CD14-positive monocyte (primary cell): ENCODE measurements at regions not wholly inside any gene's neighbourhood (a gene's known extent, or its start where the extent isn't known, plus 50 kb on each side); places are given as distances from the start of the nearest gene placed in this dataset.

Experiments
- DNase-seq, 3 donors: peaks; one replicate each; pipeline ENCODE4 v3.0.0-alpha.2; 2011 to 2022
- H2AFZ ChIP-seq: 2 replicates; pipeline ENCODE4 v1.6.0; 2012; ENCODE audit warnings: mild to moderate bottlenecking, low read depth, low read length, inconsistent platforms; ENCODE audit not compliant: insufficient read depth, poor library complexity, severe bottlenecking
- H3K27ac ChIP-seq, 2 donors: 1 replicate in 1 of 2; 2 replicates in 1 of 2; pipeline ENCODE4 v1.5.1; 2012 to 2013; ENCODE audit warnings: low read length in 2 of 2, control low read depth in 1 of 2, inconsistent platforms in 1 of 2, low read depth in 1 of 2, mild to moderate bottlenecking in 1 of 2
- H3K27me3 ChIP-seq, 2 donors: one replicate each; pipeline versions ENCODE4 v1.6.0 to v1.6.1; 2011 to 2013; ENCODE audit warnings: low read length in 2 of 2; ENCODE audit not compliant: control insufficient read depth in 2 of 2, insufficient read depth in 2 of 2
- H3K36me3 ChIP-seq, 2 donors: replicated peaks in 1 of 2; 1 replicate in 1 of 2; 2 replicates in 1 of 2; pipeline versions ENCODE4 v1.5.1 to v1.6.1; 2012 to 2013; ENCODE audit warnings: low read length in 2 of 2, control low read depth in 1 of 2, inconsistent platforms in 1 of 2, mild to moderate bottlenecking in 1 of 2; ENCODE audit not compliant: insufficient read depth in 2 of 2, control insufficient read depth in 1 of 2
- H3K4me1 ChIP-seq, 2 donors: 1 replicate in 1 of 2; 2 replicates in 1 of 2; pipeline versions ENCODE4 v1.5.1 to v1.6.1; 2012 to 2013; ENCODE audit warnings: low read length in 2 of 2, control low read depth in 1 of 2, inconsistent platforms in 1 of 2, mild to moderate bottlenecking in 1 of 2, moderate library complexity in 1 of 2; ENCODE audit not compliant: insufficient read depth in 2 of 2, control insufficient read depth in 1 of 2
- H3K4me2 ChIP-seq: replicated peaks from 2 replicates; pipeline ENCODE3; 2012; ENCODE audit warnings: low read length, moderate library complexity, mild to moderate bottlenecking; ENCODE audit not compliant: poor library complexity, severe bottlenecking; ENCODE audit errors: extremely low read depth
- H3K4me3 ChIP-seq, 3 experiments: fragments of 200-600 bp in 1 of 3; sonication (generic) in 1 of 3; replicated peaks in 1 of 3; 1 replicate in 2 of 3; 2 replicates in 1 of 3; pipeline ENCODE4 v1.5.1; 2011 to 2013; ENCODE audit warnings: low read length in 3 of 3, mild to moderate bottlenecking in 3 of 3, control low read depth in 2 of 3, low read depth in 2 of 3, inconsistent platforms in 1 of 3, moderate library complexity in 1 of 3
- H3K79me2 ChIP-seq: 2 replicates; pipeline ENCODE4 v1.6.0; 2012; ENCODE audit warnings: mild to moderate bottlenecking, control low read depth, inconsistent platforms, low read length, moderate library complexity; ENCODE audit not compliant: insufficient read depth
- H3K9ac ChIP-seq: 2 replicates; pipeline ENCODE4 v1.6.0; 2017; ENCODE audit warnings: low read length, mild to moderate bottlenecking; ENCODE audit not compliant: insufficient read depth, poor library complexity, severe bottlenecking
- H3K9me3 ChIP-seq, 2 donors: replicated peaks in 1 of 2; 1 replicate in 1 of 2; 2 replicates in 1 of 2; pipeline versions ENCODE4 v1.5.1 to v1.6.1; 2012 to 2013; ENCODE audit warnings: low read length in 2 of 2, control low read depth in 1 of 2; ENCODE audit not compliant: control insufficient read depth in 1 of 2, insufficient read depth in 1 of 2
- H4K20me1 ChIP-seq: 2 replicates; pipeline ENCODE4 v1.6.0; 2012; ENCODE audit warnings: mild to moderate bottlenecking, low read length, control low read depth, moderate library complexity; ENCODE audit not compliant: insufficient read depth
- H3K27ac Mint-ChIP-seq, 7 donors: one replicate each; pipeline ENCODE4 v1.8.0; 2020; ENCODE audit warnings: mild to moderate bottlenecking in 7 of 7, mixed read lengths in 7 of 7, moderate library complexity in 6 of 7, inconsistent platforms in 2 of 7
- H3K27me3 Mint-ChIP-seq, 3 donors: one replicate each; pipeline ENCODE4 v1.8.0; 2021 to 2022; ENCODE audit warnings: low read depth in 3 of 3, mild to moderate bottlenecking in 3 of 3, mixed read lengths in 3 of 3, moderate library complexity in 3 of 3, inconsistent platforms in 1 of 3
- H3K36me3 Mint-ChIP-seq, 2 donors: one replicate each; pipeline ENCODE4 v1.8.0; 2020; ENCODE audit warnings: mixed read lengths in 2 of 2, inconsistent platforms in 1 of 2, mild to moderate bottlenecking in 1 of 2
- H3K4me1 Mint-ChIP-seq: one replicate; pipeline ENCODE4 v1.8.0; 2020; ENCODE audit warnings: mild to moderate bottlenecking, mixed read lengths
- H3K4me3 Mint-ChIP-seq, 2 donors: one replicate each; pipeline ENCODE4 v1.8.0; 2020; ENCODE audit warnings: mild to moderate bottlenecking in 2 of 2, mixed read lengths in 2 of 2, moderate library complexity in 1 of 2
- H3K9me3 Mint-ChIP-seq, 7 donors: one replicate each; pipeline ENCODE4 v1.8.0; 2020 to 2022; ENCODE audit warnings: mixed read lengths in 7 of 7, mild to moderate bottlenecking in 6 of 7, moderate library complexity in 6 of 7, inconsistent platforms in 2 of 7
- WGBS: methylation state at CpG from one replicate; pipeline ENCODE4 v1.1.5; 2013; ENCODE audit warnings: missing lambda C conversion rate; ENCODE audit not compliant: insufficient coverage; 5-methylcytosine and 5-hydroxymethylcytosine counted together
- intact Hi-C, 2 donors: fragments of 100-400 bp; cut with micrococcal nuclease; formaldehyde crosslinking; loops; one replicate each; pipeline versions ENCODE4 v1.15.0 to v1.15.1; 2023
- TF ChIP-seq, protein P1 (sequence below): fragments of 200-600 bp; IDR thresholded peaks from one replicate; pipeline ENCODE4 v1.8.0; 2022; ENCODE audit warnings: antibody characterized with exemption, mild to moderate bottlenecking

DNA sequence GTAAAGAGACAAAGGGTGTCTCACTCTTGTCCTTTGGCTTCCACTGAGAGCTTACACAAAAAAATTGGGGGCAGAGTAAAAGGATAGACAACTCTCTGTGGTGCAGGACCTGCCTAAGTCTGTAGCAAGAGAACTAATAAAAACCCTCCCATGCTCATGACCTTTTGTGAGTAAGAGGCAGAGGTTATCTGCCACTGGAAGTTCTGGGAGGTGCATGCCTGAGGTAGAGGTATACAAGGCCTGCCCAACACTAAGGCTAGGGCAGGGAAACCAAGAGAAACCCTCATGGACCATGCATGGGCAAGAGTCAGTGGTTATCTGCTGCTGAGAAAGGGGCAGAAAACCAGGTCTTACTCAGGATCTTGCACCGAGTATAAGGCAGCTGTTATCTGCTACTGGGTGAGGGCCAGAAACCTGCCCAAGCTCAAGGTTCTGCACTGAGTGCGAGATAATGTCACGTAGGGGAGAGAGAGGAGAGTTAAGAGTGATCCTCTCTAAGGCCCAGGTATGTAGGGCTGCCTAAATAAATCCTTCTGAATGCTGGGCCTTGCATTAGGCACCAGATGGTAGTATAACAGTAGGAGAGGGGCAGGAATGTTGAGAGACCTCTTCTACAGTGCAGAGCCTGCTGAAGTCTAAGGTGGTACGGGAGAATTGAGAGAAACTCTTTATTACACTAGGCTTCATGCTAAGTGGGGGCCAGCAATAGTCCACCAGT lies 143.4 kb downstream of the MACROH2A1 start:
- no peak overlapping the region for H3K27ac ChIP-seq
- TF ChIP-seq, protein P1, sequence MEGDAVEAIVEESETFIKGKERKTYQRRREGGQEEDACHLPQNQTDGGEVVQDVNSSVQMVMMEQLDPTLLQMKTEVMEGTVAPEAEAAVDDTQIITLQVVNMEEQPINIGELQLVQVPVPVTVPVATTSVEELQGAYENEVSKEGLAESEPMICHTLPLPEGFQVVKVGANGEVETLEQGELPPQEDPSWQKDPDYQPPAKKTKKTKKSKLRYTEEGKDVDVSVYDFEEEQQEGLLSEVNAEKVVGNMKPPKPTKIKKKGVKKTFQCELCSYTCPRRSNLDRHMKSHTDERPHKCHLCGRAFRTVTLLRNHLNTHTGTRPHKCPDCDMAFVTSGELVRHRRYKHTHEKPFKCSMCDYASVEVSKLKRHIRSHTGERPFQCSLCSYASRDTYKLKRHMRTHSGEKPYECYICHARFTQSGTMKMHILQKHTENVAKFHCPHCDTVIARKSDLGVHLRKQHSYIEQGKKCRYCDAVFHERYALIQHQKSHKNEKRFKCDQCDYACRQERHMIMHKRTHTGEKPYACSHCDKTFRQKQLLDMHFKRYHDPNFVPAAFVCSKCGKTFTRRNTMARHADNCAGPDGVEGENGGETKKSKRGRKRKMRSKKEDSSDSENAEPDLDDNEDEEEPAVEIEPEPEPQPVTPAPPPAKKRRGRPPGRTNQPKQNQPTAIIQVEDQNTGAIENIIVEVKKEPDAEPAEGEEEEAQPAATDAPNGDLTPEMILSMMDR = no peak
- H3K4me1 ChIP-seq = no peaks in the 10 kb centered on the region
- no peak overlapping the region for H2AFZ ChIP-seq
- H3K4me1 Mint-ChIP-seq = no peaks in the 10 kb centered on the region
- no peaks in the 10 kb centered on the region for H3K79me2 ChIP-seq
- no peak overlapping the region for H3K27ac Mint-ChIP-seq
- no peak overlapping the region for H3K4me3 ChIP-seq
- 100% methylated on average over 3 of the region's 4 CpGs for WGBS
- H3K9ac ChIP-seq = no peak overlapping the region
- no peak overlapping the region for H3K4me2 ChIP-seq
- no peaks in the 10 kb centered on the region for H3K27me3 ChIP-seq
- peaks cover 0 to 3% of the 10 kb centered on the region in 2 donors for H3K9me3 ChIP-seq
- H4K20me1 ChIP-seq = no peaks in the 10 kb centered on the region
- intact Hi-C loops = no loop called here
- H3K27me3 Mint-ChIP-seq = peaks cover 0 to 2% (median 0%) of the 10 kb centered on the region in 3 donors
- no peak overlapping the region for H3K4me3 Mint-ChIP-seq
- no peaks in the 10 kb centered on the region for H3K36me3 ChIP-seq
- H3K9me3 Mint-ChIP-seq = peaks cover 2 to 19% (median 8%) of the 10 kb centered on the region in 7 donors
- H3K36me3 Mint-ChIP-seq = no peaks in the 10 kb centered on the region
- DNase-seq = no peak

DNA sequence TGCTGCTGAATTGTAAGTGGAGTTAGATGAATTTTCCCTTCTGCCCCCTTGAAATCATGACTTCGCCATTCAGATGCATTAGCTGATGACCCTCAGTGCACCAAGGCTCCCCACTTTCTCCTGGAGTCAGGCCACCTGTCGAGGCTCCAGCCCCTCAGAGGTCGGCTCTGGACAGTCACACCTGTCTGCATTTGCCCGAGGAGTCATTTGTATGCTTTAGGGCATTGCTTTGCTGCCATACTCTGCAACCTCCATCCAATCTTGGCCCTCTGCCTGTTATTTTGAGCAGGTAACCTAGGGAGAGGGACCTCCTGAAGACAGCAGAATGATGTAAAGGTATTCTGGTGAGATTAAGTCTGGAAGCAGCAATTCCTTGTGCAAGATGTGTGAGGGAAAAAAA lies 144.8 kb downstream of the MACROH2A1 start:
- Mint-ChIP-seq H3K36me3 (no peaks in the 10 kb centered on the region), H3K4me1 (no peaks in the 10 kb centered on the region), H3K27ac (no peak overlapping the region), H3K27me3 (no peaks in the 10 kb centered on the region), H3K4me3 (no peak overlapping the region), H3K9me3 (peaks cover 0 to 14% (median 3%) of the 10 kb centered on the region in 7 donors)
- H3K9ac ChIP-seq = no peak overlapping the region
- peaks cover 0 to 3% of the 10 kb centered on the region in 2 donors for H3K9me3 ChIP-seq
- H3K79me2 ChIP-seq = no peaks in the 10 kb centered on the region
- H3K27ac ChIP-seq = no peak overlapping the region
- no peaks in the 10 kb centered on the region for H3K27me3 ChIP-seq
- intact Hi-C loops = no loop called here
- whole genome bisulfite sequencing = 76% methylated on average over 3 of the region's 4 CpGs
- H3K4me2 ChIP-seq = no peak overlapping the region
- TF ChIP-seq, protein P1 = no peak
- no peak overlapping the region for H2AFZ ChIP-seq
- no peak for DNase-seq
- no peaks in the 10 kb centered on the region for H3K36me3 ChIP-seq
- H3K4me3 ChIP-seq = no peak overlapping the region
- no peaks in the 10 kb centered on the region for H3K4me1 ChIP-seq
- H4K20me1 ChIP-seq = no peaks in the 10 kb centered on the region
